Kidney glomerular epithelial cell (primary cell): ENCODE measurements at regions not wholly inside any gene's neighbourhood (a gene's known extent, or its start where the extent isn't known, plus 50 kb on each side); places are given as distances from the start of the nearest gene placed in this dataset.
A peak's percentile ranks its signal among the peaks of the same experiment; 100 is the strongest.

Source experiments
- DNase-seq: peaks from one replicate; lab custom pipeline; 2025; lab: John Stamatoyannopoulos, UW

GRCh38 chr10:128617532-128617931 is 491.3 kb upstream of the MKI67 start:
- no peak for DNase-seq

GRCh38 chr10:128622706-128623105 is 496.5 kb upstream of the MKI67 start:
- no peak for DNase-seq

- no peak for DNase-seq
These were observed 497.6 kb upstream of the MKI67 start for GRCh38 chr10:128623776-128624175.

GRCh38 chr10:128624656-128625530 is 498.7 kb upstream of the MKI67 start:
- DNase-seq, result no peak

- no peak for DNase-seq
These were observed 499.7 kb upstream of the MKI67 start for GRCh38 chr10:128625926-128626325.

- no peak for DNase-seq
These were observed 500.3 kb upstream of the MKI67 start for GRCh38 chr10:128626397-128627000.

GRCh38 chr10:128627811-128628210 is 501.6 kb upstream of the MKI67 start:
- no peak for DNase-seq

GRCh38 chr10:128628252-128628651 is 502.0 kb upstream of the MKI67 start:
- no peak for DNase-seq

- no peak for DNase-seq
These were observed 503.2 kb upstream of the MKI67 start for GRCh38 chr10:128629111-128630096.

GRCh38 chr10:128630787-128631252 is 504.6 kb upstream of the MKI67 start:
- no peak for DNase-seq

GRCh38 chr10:128631801-128632241 is 505.6 kb upstream of the MKI67 start:
- DNase-seq, result peak; percentile 21

GRCh38 chr10:128632694-128633093 is 506.5 kb upstream of the MKI67 start:
- DNase-seq, result no peak

GRCh38 chr10:128633864-128634540 is 507.8 kb upstream of the MKI67 start:
- DNase-seq, result peak; percentile 5

GRCh38 chr10:128642023-128642422 is 515.8 kb upstream of the MKI67 start:
- peak; percentile 44 for DNase-seq

- no peak for DNase-seq
These were observed 516.3 kb upstream of the MKI67 start for GRCh38 chr10:128642502-128642901.

- no peak for DNase-seq
These were observed 517.4 kb upstream of the MKI67 start for GRCh38 chr10:128643658-128644057.

- no peak for DNase-seq
These were observed 519.3 kb upstream of the MKI67 start for GRCh38 chr10:128645486-128645885.

GRCh38 chr10:128646956-128647355 is 520.7 kb upstream of the MKI67 start:
- DNase-seq, result no peak

- DNase-seq, result no peak
These were observed 531.3 kb upstream of the MKI67 start for GRCh38 chr10:128657548-128657947.

GRCh38 chr10:128660726-128661125 is 534.5 kb upstream of the MKI67 start:
- DNase-seq, result no peak

- DNase-seq, result no peak
These were observed 535.4 kb upstream of the MKI67 start for GRCh38 chr10:128661404-128662197.
